ENCODE measurements at regions not wholly inside any gene's neighbourhood (a gene's known extent, or its start where the extent isn't known, plus 50 kb on each side); places are given as distances from the start of the nearest gene placed in this dataset.

DNA sequence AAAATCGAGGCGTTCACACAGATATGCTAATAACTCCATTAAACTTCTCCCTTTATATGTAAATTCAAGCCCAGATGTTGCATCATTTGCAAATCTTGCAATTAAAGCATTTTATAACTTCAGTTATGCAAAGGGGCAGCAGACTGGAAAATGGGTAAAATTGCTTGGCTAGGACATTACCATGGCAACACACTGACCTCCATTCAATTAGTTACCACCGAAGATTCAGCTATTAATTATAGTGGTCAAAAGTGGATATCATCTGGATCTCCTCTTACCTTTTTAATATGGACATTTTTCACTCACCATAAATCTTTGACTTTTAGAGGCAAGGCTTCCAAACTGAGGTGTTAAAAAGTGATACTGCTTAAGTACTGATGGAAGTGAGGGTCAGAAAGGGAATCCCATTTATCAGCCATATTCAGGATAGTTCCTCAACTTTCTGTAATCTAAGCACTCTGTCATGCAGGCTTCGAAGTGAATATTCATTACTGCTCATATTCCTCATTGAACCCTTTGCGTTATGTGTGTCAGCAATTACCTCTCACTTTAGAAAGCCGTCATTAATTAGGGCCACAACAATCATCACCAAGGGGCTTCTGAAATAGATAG, 386.2 kb upstream of the ROBO2 start:
- no peak for TF ChIP-seq CTCF (IDR thresholded peaks at IDR 0.05)
- no peak for TF ChIP-seq POLR2AphosphoS5 (IDR thresholded peaks at IDR 0.05)

Measured in transverse colon (tissue), 4 donors.